ENCODE measurements at regions not wholly inside any gene's neighbourhood (a gene's known extent, or its start where the extent isn't known, plus 50 kb on each side); places are given as distances from the start of the nearest gene placed in this dataset.

GRCh38 chr21:17435565-17436543 is 77.0 kb upstream of the CXADR start:
- Mint-ChIP-seq H3K4me3 (no peak overlapping the region), H3K9me3 (no peaks in the 10 kb centered on the region), H3K27me3 (peaks cover 7% of the 10 kb centered on the region), H3K27ac (no peak overlapping the region), H3K4me1 (ENCODE audit: low read depth) (no peaks in the 10 kb centered on the region), H3K36me3 (ENCODE audit: low read depth) (no peaks in the 10 kb centered on the region)
- ChIA-PET POLR2A (interaction anchor here (0.7 kb wide), 1 partner anchor 34 kb away, joined by 3 read pairs; no protein-coding TSS in a partner anchor), CTCF (no interaction called here)
- no peak for DNase-seq
- no peak for TF ChIP-seq CTCF (IDR thresholded peaks at IDR 0.05)
- intact Hi-C loops (cut with micrococcal nuclease), result no loop called here
- no peak for ATAC-seq

- H3K27me3 Mint-ChIP-seq, result peaks cover 7% of the 10 kb centered on the region
- no peak for DNase-seq
- no peak overlapping the region for H3K27ac Mint-ChIP-seq
- CTCF ChIA-PET, result no interaction called here
- ATAC-seq, result no peak
- POLR2A ChIA-PET, result no interaction called here
- no peaks in the 10 kb centered on the region for H3K36me3 Mint-ChIP-seq (ENCODE audit: low read depth)
- intact Hi-C loops (cut with micrococcal nuclease), result no loop called here
- H3K9me3 Mint-ChIP-seq, result no peaks in the 10 kb centered on the region
- TF ChIP-seq CTCF (IDR thresholded peaks at IDR 0.05), result no peak
- H3K4me1 Mint-ChIP-seq (ENCODE audit: low read depth), result no peaks in the 10 kb centered on the region
- no peak overlapping the region for H3K4me3 Mint-ChIP-seq
Measured at GRCh38 chr21:17436626-17437111, 76.2 kb upstream of the CXADR start.

- no peak overlapping the region for H3K27ac Mint-ChIP-seq
- DNase-seq (no peak), ATAC-seq (no peak)
- H3K4me1 Mint-ChIP-seq (ENCODE audit: low read depth), result no peaks in the 10 kb centered on the region
- ChIA-PET CTCF (no interaction called here), POLR2A (no interaction called here)
- no peak for TF ChIP-seq CTCF (IDR thresholded peaks at IDR 0.05)
- intact Hi-C loops (cut with micrococcal nuclease), result no loop called here
- H3K9me3 Mint-ChIP-seq, result no peaks in the 10 kb centered on the region
- H3K27me3 Mint-ChIP-seq, result peaks cover 8% of the 10 kb centered on the region
- H3K36me3 Mint-ChIP-seq (ENCODE audit: low read depth), result no peaks in the 10 kb centered on the region
- no peak overlapping the region for H3K4me3 Mint-ChIP-seq
Measured at GRCh38 chr21:17438635-17439034, 74.2 kb upstream of the CXADR start.

- no peaks in the 10 kb centered on the region for H3K36me3 Mint-ChIP-seq (ENCODE audit: low read depth)
- no peak for ATAC-seq
- ChIA-PET POLR2A (interaction anchor here (0.6 kb wide), 1 partner anchor 12 kb away, joined by 3 read pairs; no protein-coding TSS in a partner anchor), CTCF (no interaction called here)
- no peak for TF ChIP-seq CTCF (IDR thresholded peaks at IDR 0.05)
- H3K27me3 Mint-ChIP-seq, result peaks cover 9% of the 10 kb centered on the region
- H3K4me1 Mint-ChIP-seq (ENCODE audit: low read depth), result no peaks in the 10 kb centered on the region
- no peak overlapping the region for H3K27ac Mint-ChIP-seq
- H3K4me3 Mint-ChIP-seq, result no peak overlapping the region
- DNase-seq, result no peak
- intact Hi-C loops (cut with micrococcal nuclease), result no loop called here
- H3K9me3 Mint-ChIP-seq, result no peaks in the 10 kb centered on the region
Measured at GRCh38 chr21:17440969-17441368, 71.9 kb upstream of the CXADR start.

- Mint-ChIP-seq H3K4me3 (no peak overlapping the region), H3K9me3 (no peaks in the 10 kb centered on the region), H3K27me3 (peaks cover 9% of the 10 kb centered on the region), H3K27ac (no peak overlapping the region), H3K36me3 (ENCODE audit: low read depth) (no peaks in the 10 kb centered on the region), H3K4me1 (ENCODE audit: low read depth) (no peaks in the 10 kb centered on the region)
- POLR2A ChIA-PET, result interaction anchor here (0.6 kb wide), 1 partner anchor 11 kb away, joined by 3 read pairs; no protein-coding TSS in a partner anchor
- ATAC-seq, result no peak
- intact Hi-C loops (cut with micrococcal nuclease), result no loop called here
- TF ChIP-seq CTCF (IDR thresholded peaks at IDR 0.05), result no peak
- no peak for DNase-seq
- CTCF ChIA-PET, result no interaction called here
Measured at GRCh38 chr21:17441370-17441769, 71.5 kb upstream of the CXADR start.
